ENCODE measurements at regions not wholly inside any gene's neighbourhood (a gene's known extent, or its start where the extent isn't known, plus 50 kb on each side); places are given as distances from the start of the nearest gene placed in this dataset.

DNA sequence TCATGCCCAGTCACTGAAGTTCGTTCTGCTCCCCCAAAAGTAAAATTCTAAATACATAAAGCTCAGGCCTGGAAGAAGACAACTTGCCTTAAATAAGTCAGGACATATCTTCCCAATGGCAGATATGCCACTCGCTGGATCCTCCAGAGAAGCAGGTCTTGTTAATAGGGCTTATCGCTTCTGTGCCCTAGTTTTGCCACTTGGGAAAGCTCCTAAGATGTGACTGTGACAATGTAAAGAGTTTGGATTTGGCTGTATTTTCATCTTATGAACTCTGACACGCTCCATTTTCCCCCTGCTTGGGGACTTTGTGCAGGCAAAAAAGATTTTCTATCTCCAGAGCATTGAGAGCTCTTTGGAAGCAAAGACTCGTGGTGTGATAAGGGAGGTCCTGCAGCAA, 279.9 kb downstream of the WDR11 start:
- H3K36me3 Mint-ChIP-seq = no peaks in the 10 kb centered on the region
- no peak for DNase-seq
- Histone ChIP-seq H3K9me3 (no peaks in the 10 kb centered on the region), H3K4me3 (ENCODE audit: control insufficient read depth in 1 of 2, extremely low read depth in 1 of 2, low read length in 1 of 2) (no peak overlapping the region), H3K36me3 (ENCODE audit: control insufficient read depth in 2 of 2, extremely low read depth in 1 of 2, insufficient read depth in 1 of 2, low read length in 1 of 2) (no peaks in the 10 kb centered on the region), H3K27ac (ENCODE audit: low read length) (no peak overlapping the region), H3K27me3 (replicated peaks in 1 of 2; ENCODE audit: control insufficient read depth in 2 of 2, extremely low read depth in 1 of 2, insufficient read depth in 2 of 2, low read length in 1 of 2) (no peaks in the 10 kb centered on the region), H3K4me1 (ENCODE audit: control insufficient read depth in 1 of 2, extremely low read depth in 1 of 2, insufficient read depth in 2 of 2, low read length in 2 of 2) (no peaks in the 10 kb centered on the region)
- no peak overlapping the region for H3K4me3 Mint-ChIP-seq
- no peak for ATAC-seq (replicated peaks in 1 of 4)
- H3K4me1 Mint-ChIP-seq = no peaks in the 10 kb centered on the region
- WGBS (ENCODE audit: insufficient coverage) = 28% methylated on average over 2 of the region's 5 CpGs
- POLR2A ChIA-PET = no interaction called here
- H3K27me3 Mint-ChIP-seq = peaks cover 0 to 3% of the 10 kb centered on the region in 2 donors
- H3K27ac Mint-ChIP-seq = no peak overlapping the region
- CTCF ChIA-PET = no interaction called here
- peaks cover 0 to 6% (median 0%) of the 10 kb centered on the region in 3 donors for H3K9me3 Mint-ChIP-seq

DNA sequence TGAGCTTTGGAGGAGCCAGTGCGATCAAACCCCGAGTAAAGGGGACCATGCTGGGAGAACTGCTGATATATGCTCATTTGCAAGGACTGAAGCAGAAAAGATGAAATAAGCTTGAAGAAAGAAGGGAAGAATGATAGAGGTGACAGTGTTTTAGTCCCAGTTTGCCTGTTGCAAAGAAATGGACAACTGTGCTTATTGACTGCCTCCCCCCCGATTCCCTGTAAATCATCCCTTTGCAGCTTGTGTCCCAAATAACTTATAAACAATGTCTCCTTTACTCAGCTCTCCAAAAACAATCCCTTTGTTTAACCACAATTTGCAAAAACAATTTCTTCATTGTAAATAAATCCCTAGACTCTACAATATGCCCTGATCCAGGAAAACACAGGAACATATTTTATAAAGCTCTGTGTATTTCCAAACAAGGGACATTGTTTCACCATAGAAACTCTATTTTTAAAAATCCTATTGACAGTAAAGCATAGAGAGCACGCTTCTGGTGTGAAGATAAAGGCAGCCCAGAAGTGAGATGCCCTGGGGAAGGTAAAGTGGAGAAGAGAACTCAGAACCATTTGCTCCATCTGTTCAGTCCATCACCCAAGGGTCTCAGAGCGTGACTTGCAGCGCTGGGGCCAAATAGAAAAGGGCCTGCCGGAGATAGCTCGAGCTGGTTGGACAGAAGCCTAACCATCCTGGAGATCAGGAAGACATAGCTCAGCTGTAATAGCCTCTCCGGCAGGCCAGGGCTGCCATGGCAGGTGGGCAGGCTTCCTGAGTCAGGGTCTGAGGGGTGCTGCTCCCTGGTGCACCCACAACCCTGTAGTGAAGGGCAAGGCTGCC, 280.5 kb downstream of the WDR11 start:
- POLR2A ChIA-PET = no interaction called here
- Mint-ChIP-seq H3K36me3 (no peaks in the 10 kb centered on the region), H3K27me3 (peaks cover 0 to under 1% of the 10 kb centered on the region in 2 donors), H3K9me3 (peaks cover 0 to 6% (median 0%) of the 10 kb centered on the region in 3 donors), H3K27ac (no peak overlapping the region), H3K4me3 (no peak overlapping the region), H3K4me1 (no peaks in the 10 kb centered on the region)
- DNase-seq (no peak), ATAC-seq (replicated peaks in 1 of 4) (no peak)
- no peaks in the 10 kb centered on the region for H3K4me1 ChIP-seq (ENCODE audit: control insufficient read depth in 1 of 2, extremely low read depth in 1 of 2, insufficient read depth in 2 of 2, low read length in 2 of 2)
- H3K9me3 ChIP-seq = no peaks in the 10 kb centered on the region
- H3K36me3 ChIP-seq (ENCODE audit: control insufficient read depth in 2 of 2, extremely low read depth in 1 of 2, insufficient read depth in 1 of 2, low read length in 1 of 2) = no peaks in the 10 kb centered on the region
- CTCF ChIA-PET = no interaction called here
- H3K27me3 ChIP-seq (replicated peaks in 1 of 2; ENCODE audit: control insufficient read depth in 2 of 2, extremely low read depth in 1 of 2, insufficient read depth in 2 of 2, low read length in 1 of 2) = no peaks in the 10 kb centered on the region
- H3K27ac ChIP-seq (ENCODE audit: low read length) = no peak overlapping the region
- H3K4me3 ChIP-seq (ENCODE audit: control insufficient read depth in 1 of 2, extremely low read depth in 1 of 2, low read length in 1 of 2) = no peak overlapping the region
- 85% methylated on average over 5 of the region's 9 CpGs for WGBS (ENCODE audit: insufficient coverage)

DNA sequence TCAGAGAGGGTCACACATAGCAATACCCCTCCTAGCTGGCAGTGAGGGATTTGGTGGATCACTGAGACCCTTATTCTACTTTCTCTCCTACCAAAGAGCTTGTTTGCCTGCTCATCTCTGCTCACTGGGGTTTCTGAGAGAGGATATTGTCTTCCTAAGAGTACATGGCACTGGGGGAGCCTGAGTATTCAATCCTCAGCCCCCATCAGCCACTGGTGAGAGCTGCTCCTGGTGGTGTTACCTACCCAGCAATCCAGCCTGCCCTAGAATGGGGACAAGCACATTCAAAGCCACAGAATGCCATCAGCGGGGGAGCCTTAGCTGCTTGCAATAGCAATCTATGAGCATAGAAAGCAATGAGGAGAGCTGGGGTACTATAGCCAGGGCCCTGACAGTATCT, 281.1 kb downstream of the WDR11 start:
- Mint-ChIP-seq H3K36me3 (no peaks in the 10 kb centered on the region), H3K4me1 (no peaks in the 10 kb centered on the region), H3K9me3 (peaks cover 0 to 4% (median 0%) of the 10 kb centered on the region in 3 donors), H3K4me3 (no peak overlapping the region), H3K27me3 (no peaks in the 10 kb centered on the region), H3K27ac (no peak overlapping the region)
- ATAC-seq (replicated peaks in 1 of 4) = no peak
- no peaks in the 10 kb centered on the region for H3K27me3 ChIP-seq (replicated peaks in 1 of 2; ENCODE audit: control insufficient read depth in 2 of 2, extremely low read depth in 1 of 2, insufficient read depth in 2 of 2, low read length in 1 of 2)
- H3K27ac ChIP-seq (ENCODE audit: low read length) = no peak overlapping the region
- WGBS (ENCODE audit: insufficient coverage) = 100% methylated on average over 1 of the region's 1 CpG
- no peak for DNase-seq
- ChIA-PET CTCF (no interaction called here), POLR2A (no interaction called here)
- H3K4me3 ChIP-seq (ENCODE audit: control insufficient read depth in 1 of 2, extremely low read depth in 1 of 2, low read length in 1 of 2) = no peak overlapping the region
- no peaks in the 10 kb centered on the region for H3K9me3 ChIP-seq
- no peaks in the 10 kb centered on the region for H3K4me1 ChIP-seq (ENCODE audit: control insufficient read depth in 1 of 2, extremely low read depth in 1 of 2, insufficient read depth in 2 of 2, low read length in 2 of 2)
- H3K36me3 ChIP-seq (ENCODE audit: control insufficient read depth in 2 of 2, extremely low read depth in 1 of 2, insufficient read depth in 1 of 2, low read length in 1 of 2) = no peaks in the 10 kb centered on the region

DNA sequence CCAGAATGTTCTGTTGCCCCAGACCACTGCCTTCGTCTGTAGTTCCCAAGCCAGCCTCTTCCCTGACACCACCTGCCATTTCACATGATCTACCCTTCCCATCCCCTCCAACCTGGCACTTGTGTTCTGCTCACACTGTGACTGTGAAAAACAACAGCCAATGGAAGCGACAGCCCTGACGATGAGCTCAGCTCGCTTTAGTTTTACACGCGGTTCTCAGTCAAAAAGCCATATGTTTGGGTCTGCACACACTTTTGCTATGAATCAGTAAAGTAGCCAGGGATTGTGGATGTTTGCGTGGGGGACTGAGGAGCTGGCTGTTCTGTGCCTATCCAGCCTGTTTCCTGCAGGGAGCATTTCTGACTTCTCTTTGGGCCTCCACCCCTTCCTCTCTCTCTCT, 282.7 kb downstream of the WDR11 start:
- no peak overlapping the region for H3K27ac ChIP-seq (ENCODE audit: low read length)
- Mint-ChIP-seq H3K4me3 (no peak overlapping the region), H3K27ac (no peak overlapping the region), H3K4me1 (no peaks in the 10 kb centered on the region), H3K36me3 (no peaks in the 10 kb centered on the region), H3K9me3 (peaks cover 0 to 4% (median 0%) of the 10 kb centered on the region in 3 donors), H3K27me3 (no peaks in the 10 kb centered on the region)
- H3K27me3 ChIP-seq (replicated peaks in 1 of 2; ENCODE audit: control insufficient read depth in 2 of 2, extremely low read depth in 1 of 2, insufficient read depth in 2 of 2, low read length in 1 of 2) = no peaks in the 10 kb centered on the region
- POLR2A ChIA-PET = no interaction called here
- H3K4me1 ChIP-seq (ENCODE audit: control insufficient read depth in 1 of 2, extremely low read depth in 1 of 2, insufficient read depth in 2 of 2, low read length in 2 of 2) = no peaks in the 10 kb centered on the region
- DNase-seq (no peak), ATAC-seq (replicated peaks in 1 of 4) (no peak)
- H3K9me3 ChIP-seq = no peaks in the 10 kb centered on the region
- CTCF ChIA-PET = no interaction called here
- H3K36me3 ChIP-seq (ENCODE audit: control insufficient read depth in 2 of 2, extremely low read depth in 1 of 2, insufficient read depth in 1 of 2, low read length in 1 of 2) = no peaks in the 10 kb centered on the region
- H3K4me3 ChIP-seq (ENCODE audit: control insufficient read depth in 1 of 2, extremely low read depth in 1 of 2, low read length in 1 of 2) = no peak overlapping the region
- 83% methylated on average over 7 of the region's 7 CpGs for WGBS (ENCODE audit: insufficient coverage)

DNA sequence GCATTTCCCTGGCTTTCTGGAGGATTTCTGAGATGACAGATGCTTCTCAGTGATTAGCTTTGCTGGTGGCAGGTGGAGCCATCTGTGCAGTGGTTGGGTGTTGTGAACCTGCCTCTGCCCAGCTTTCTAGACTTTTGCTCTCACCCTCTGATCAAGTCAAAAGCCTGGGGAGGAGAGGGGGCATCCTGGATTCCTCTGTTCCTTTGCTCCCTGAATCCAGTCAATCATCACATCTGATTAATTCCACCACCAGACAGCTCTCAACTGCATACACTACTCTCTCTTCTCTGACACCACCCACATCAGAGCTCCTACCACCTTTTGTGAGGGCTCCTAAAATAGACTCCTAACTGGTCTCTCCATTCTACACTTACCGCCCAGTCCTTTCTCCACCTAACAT, 283.5 kb downstream of the WDR11 start:
- ChIA-PET CTCF (no interaction called here), POLR2A (no interaction called here)
- no CpG with 5 or more reads among the region's 1 CpG for WGBS (ENCODE audit: insufficient coverage)
- Mint-ChIP-seq H3K4me1 (no peaks in the 10 kb centered on the region), H3K4me3 (no peak overlapping the region), H3K27ac (no peak overlapping the region), H3K36me3 (no peaks in the 10 kb centered on the region), H3K9me3 (peaks cover 0 to 4% (median 0%) of the 10 kb centered on the region in 3 donors), H3K27me3 (no peaks in the 10 kb centered on the region)
- Histone ChIP-seq H3K27me3 (replicated peaks in 1 of 2; ENCODE audit: control insufficient read depth in 2 of 2, extremely low read depth in 1 of 2, insufficient read depth in 2 of 2, low read length in 1 of 2) (no peaks in the 10 kb centered on the region), H3K4me3 (ENCODE audit: control insufficient read depth in 1 of 2, extremely low read depth in 1 of 2, low read length in 1 of 2) (no peak overlapping the region), H3K27ac (ENCODE audit: low read length) (no peak overlapping the region), H3K9me3 (no peaks in the 10 kb centered on the region), H3K36me3 (ENCODE audit: control insufficient read depth in 2 of 2, extremely low read depth in 1 of 2, insufficient read depth in 1 of 2, low read length in 1 of 2) (no peaks in the 10 kb centered on the region), H3K4me1 (ENCODE audit: control insufficient read depth in 1 of 2, extremely low read depth in 1 of 2, insufficient read depth in 2 of 2, low read length in 2 of 2) (no peaks in the 10 kb centered on the region)
- no peak for DNase-seq
- ATAC-seq (replicated peaks in 1 of 4) = no peak

DNA sequence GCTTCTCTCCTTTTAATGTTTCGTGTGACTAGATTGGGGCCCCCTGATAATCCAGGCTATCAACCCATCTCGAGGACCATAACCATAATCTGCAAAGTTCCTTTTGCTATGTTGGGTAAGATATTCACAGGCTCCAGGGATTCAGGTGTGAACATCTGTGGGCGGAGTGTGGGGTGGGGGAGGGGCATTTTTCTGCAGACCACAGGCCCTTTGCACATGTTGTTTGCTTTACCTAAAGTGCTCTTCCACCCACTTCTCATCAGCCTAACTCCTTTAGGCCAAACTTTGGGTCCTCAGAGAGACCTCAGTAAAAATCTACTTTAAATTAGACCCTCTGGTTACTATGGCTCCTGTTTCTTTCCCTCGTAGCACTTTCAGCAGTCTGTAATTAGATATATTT, 284.4 kb downstream of the WDR11 start:
- H3K4me3 Mint-ChIP-seq = no peak overlapping the region
- no peak overlapping the region for H3K4me3 ChIP-seq (ENCODE audit: control insufficient read depth in 1 of 2, extremely low read depth in 1 of 2, low read length in 1 of 2)
- H3K27ac ChIP-seq (ENCODE audit: low read length) = no peak overlapping the region
- no peaks in the 10 kb centered on the region for H3K36me3 ChIP-seq (ENCODE audit: control insufficient read depth in 2 of 2, extremely low read depth in 1 of 2, insufficient read depth in 1 of 2, low read length in 1 of 2)
- CTCF ChIA-PET = no interaction called here
- no peaks in the 10 kb centered on the region for H3K4me1 ChIP-seq (ENCODE audit: control insufficient read depth in 1 of 2, extremely low read depth in 1 of 2, insufficient read depth in 2 of 2, low read length in 2 of 2)
- POLR2A ChIA-PET = no interaction called here
- no peak overlapping the region for H3K27ac Mint-ChIP-seq
- peaks cover 0 to 4% (median 0%) of the 10 kb centered on the region in 3 donors for H3K9me3 Mint-ChIP-seq
- no peaks in the 10 kb centered on the region for H3K27me3 Mint-ChIP-seq
- no peaks in the 10 kb centered on the region for H3K9me3 ChIP-seq
- no peaks in the 10 kb centered on the region for H3K4me1 Mint-ChIP-seq
- DNase-seq = no peak
- ATAC-seq (replicated peaks in 1 of 4) = no peak
- no peaks in the 10 kb centered on the region for H3K36me3 Mint-ChIP-seq
- peaks cover 0 to 2% of the 10 kb centered on the region in 2 experiments for H3K27me3 ChIP-seq (replicated peaks in 1 of 2; ENCODE audit: control insufficient read depth in 2 of 2, extremely low read depth in 1 of 2, insufficient read depth in 2 of 2, low read length in 1 of 2)
- WGBS (ENCODE audit: insufficient coverage) = no CpG with 5 or more reads among the region's 4 CpGs

DNA sequence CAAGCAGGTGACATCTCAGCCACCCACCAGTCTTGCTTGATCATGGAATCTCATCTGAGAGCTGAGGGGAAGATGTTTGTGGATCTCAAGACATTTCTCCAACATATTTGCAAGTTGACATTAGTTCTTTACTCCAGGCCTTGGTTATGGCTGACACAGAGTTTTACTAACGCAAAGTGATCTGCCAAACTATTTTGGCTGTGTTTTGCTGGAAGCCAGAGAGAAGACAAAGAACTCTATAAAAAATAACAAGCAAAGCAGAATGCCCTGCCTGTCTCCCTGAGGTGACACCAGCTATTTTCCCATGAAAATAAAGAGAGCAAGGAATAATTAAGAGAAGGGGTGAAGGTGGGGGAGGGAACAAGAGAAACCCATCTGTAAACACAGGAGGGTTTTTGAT, 286.4 kb downstream of the WDR11 start:
- Histone ChIP-seq H3K4me3 (ENCODE audit: control insufficient read depth in 1 of 2, extremely low read depth in 1 of 2, low read length in 1 of 2) (no peak overlapping the region), H3K4me1 (ENCODE audit: control insufficient read depth in 1 of 2, extremely low read depth in 1 of 2, insufficient read depth in 2 of 2, low read length in 2 of 2) (no peaks in the 10 kb centered on the region), H3K36me3 (ENCODE audit: control insufficient read depth in 2 of 2, extremely low read depth in 1 of 2, insufficient read depth in 1 of 2, low read length in 1 of 2) (no peaks in the 10 kb centered on the region), H3K27me3 (replicated peaks in 1 of 2; ENCODE audit: control insufficient read depth in 2 of 2, extremely low read depth in 1 of 2, insufficient read depth in 2 of 2, low read length in 1 of 2) (peaks cover 0 to 4% of the 10 kb centered on the region in 2 experiments), H3K9me3 (no peaks in the 10 kb centered on the region), H3K27ac (ENCODE audit: low read length) (no peak overlapping the region)
- H3K4me3 Mint-ChIP-seq = no peak overlapping the region
- H3K36me3 Mint-ChIP-seq = no peaks in the 10 kb centered on the region
- no peaks in the 10 kb centered on the region for H3K27me3 Mint-ChIP-seq
- H3K4me1 Mint-ChIP-seq = no peaks in the 10 kb centered on the region
- no CpG with 5 or more reads among the region's 1 CpG for WGBS (ENCODE audit: insufficient coverage)
- H3K27ac Mint-ChIP-seq = no peak overlapping the region
- ChIA-PET CTCF (no interaction called here), POLR2A (no interaction called here)
- peaks cover 0 to 4% (median 4%) of the 10 kb centered on the region in 3 donors for H3K9me3 Mint-ChIP-seq
- DNase-seq (no peak), ATAC-seq (replicated peaks in 1 of 4) (no peak)
